M059J (cell line): ENCODE measurements at regions not wholly inside any gene's neighbourhood (a gene's known extent, or its start where the extent isn't known, plus 50 kb on each side); places are given as distances from the start of the nearest gene placed in this dataset.
A peak's percentile ranks its signal among the peaks of the same experiment; 100 is the strongest.

Experiments used
- DNase-seq: peaks from one replicate; pipeline ENCODE4 v3.0.0-alpha.2; 2012; ENCODE audit warnings: low read depth

DNA sequence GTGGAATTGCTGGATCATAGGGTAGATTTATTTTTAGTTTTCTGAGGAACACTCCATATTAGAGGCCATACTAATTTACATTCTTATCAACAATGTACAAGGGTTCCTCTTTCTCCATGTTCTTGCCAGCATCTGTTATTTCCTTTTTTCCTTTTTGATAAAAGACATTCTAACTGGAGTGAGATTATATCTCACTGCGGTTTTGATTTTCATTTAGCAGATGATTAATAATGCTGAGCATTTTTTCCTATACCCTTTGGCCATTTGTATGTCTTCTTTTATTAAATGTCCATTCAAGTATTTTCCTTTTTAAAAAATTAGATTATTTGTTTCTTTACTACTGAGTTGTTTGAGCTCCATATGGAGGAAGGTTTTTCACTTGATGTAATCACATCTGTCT, 1189.5 kb downstream of the ZPLD1 start:
- DNase-seq, result no peak

GRCh38 chr3:103629391-103629790, 1194.6 kb downstream of the ZPLD1 start:
- DNase-seq, result peak; percentile 22

DNA sequence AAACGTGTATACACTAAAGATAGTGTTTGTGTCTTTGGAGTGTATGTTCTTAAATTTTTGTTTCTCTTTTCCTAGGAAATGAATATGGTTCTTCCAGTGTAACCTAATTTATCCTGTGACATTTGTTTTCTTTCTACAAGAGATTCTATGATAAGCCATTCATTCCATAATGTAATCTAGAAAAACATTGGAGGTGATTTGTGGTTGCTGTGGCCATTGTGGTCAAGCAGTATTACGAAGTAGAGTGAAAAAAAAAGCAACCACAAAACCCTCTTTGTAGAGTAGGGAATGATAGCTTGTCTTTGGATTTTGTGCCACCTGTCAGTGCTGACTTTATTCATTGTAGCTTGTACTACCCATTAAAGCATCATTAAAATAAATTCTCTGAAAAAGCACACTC, 1209.6 kb downstream of the ZPLD1 start:
- DNase-seq, result peak; percentile 38

- DNase-seq, result peak; percentile 8
Measured at GRCh38 chr3:103653996-103654395, 1219.2 kb downstream of the ZPLD1 start.

DNA sequence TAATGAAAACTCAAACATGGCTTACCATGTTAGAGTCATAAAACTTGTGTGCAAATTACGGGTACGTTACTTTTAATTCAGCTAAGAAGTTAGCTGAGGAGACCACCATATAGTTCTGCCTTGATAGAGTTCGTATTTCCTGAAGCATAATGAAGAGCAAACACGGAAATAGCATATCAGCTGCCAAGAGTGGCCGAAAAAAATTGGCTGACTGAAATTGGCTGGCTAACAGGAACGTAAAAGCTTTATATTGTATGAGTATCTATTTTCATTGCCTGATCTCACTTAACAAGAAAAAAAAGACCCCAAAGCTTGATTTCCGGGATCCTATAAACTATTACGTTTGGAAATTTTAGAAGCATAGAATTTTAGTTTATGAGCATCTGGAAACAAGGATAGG, 1222.9 kb downstream of the ZPLD1 start:
- DNase-seq, result no peak

GRCh38 chr3:103660810-103661209, 1226.0 kb downstream of the ZPLD1 start:
- no peak for DNase-seq

- no peak for DNase-seq
Measured at GRCh38 chr3:103662591-103662990, 1227.8 kb downstream of the ZPLD1 start.

DNA sequence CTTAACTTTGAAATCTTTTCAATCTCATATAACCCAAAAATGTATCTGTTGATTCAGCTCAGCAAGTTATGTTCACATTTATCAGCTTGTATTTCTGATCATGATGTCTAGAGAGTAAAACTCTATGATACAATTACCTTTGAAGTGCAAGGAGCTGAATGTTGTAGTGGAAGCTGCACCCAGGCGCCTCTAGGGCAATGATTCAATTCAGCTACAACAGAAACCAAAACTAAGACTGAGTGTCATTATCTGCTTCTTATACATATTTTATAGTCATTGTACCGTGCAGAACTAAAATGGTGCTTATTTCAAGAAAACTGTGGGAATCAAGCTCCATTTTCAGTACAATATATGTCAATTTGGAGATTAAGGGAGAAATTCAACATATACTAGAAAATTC, 1237.5 kb downstream of the ZPLD1 start:
- peak; percentile 15 for DNase-seq

DNA sequence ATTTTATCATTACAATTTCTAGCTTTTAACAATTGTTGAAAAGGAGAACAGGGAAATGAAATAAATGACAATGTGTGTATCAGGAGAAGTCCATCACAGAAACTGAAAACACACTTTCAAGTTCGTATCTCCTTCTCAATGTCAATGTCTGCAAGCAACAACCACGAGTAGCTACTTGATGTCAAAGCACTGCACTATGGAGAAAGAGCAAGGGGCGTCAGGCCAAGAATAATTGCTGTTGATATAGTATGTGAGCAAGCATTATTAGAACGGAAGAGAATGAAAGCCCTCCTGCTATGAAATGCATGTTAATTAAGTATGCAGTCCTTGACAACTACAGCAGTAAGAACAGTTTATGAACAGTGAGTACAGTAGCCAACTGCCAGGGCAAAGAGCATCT, 1250.1 kb downstream of the ZPLD1 start:
- DNase-seq, result no peak

- DNase-seq, result no peak
Measured at GRCh38 chr3:103685939-103686338, 1251.1 kb downstream of the ZPLD1 start.

DNA sequence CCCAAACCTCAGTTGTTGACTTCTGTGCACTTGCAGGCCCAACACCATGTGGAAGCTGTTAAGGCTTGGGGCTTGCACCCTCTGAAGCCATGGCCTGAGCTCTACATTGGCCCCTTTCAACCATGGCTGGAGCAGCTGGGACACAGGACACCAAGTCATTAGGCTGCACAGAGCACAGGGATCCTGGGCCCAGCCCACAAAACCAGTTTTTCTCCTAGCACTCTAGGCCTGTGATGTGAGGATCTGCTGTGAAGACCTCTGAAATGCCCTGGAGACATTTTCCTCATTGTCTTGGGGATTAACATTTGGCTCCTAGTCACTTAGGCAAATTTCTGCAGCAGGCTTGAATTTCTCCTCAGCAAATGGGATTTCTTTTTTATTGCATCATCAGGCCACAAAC, 1255.7 kb downstream of the ZPLD1 start:
- DNase-seq, result no peak

GRCh38 chr3:103693831-103694230, 1259.0 kb downstream of the ZPLD1 start:
- DNase-seq, result no peak

GRCh38 chr3:103698646-103699045, 1263.8 kb downstream of the ZPLD1 start:
- no peak for DNase-seq

DNA sequence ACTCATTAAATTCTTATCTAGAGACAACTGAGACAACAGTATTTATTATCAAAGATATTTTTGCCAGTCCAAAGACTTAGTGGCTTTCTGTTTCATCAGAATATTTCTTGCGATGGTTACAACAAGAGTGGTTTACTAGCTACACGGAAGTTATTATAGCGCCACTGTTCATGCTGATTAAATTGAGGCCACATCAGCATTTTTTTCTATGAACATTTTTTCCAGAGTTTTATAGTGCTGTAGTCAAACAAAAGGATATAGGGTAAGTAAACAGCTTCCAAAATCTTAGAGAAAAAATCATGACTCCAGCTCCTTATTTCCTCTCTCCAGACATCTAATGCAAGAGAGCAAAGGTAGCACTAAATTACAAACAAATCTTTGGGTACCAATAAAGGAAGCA, 1264.4 kb downstream of the ZPLD1 start:
- DNase-seq, result no peak

GRCh38 chr3:103705641-103706040, 1270.8 kb downstream of the ZPLD1 start:
- DNase-seq, result no peak

GRCh38 chr3:103706671-103707070, 1271.9 kb downstream of the ZPLD1 start:
- no peak for DNase-seq

- DNase-seq, result no peak
Measured at GRCh38 chr3:103711670-103712069, 1276.9 kb downstream of the ZPLD1 start.

- peak; percentile 69 for DNase-seq
Measured at GRCh38 chr3:103712320-103713008, 1277.6 kb downstream of the ZPLD1 start.

- no peak for DNase-seq
Measured at GRCh38 chr3:103729547-103729946, 1294.7 kb downstream of the ZPLD1 start.

DNA sequence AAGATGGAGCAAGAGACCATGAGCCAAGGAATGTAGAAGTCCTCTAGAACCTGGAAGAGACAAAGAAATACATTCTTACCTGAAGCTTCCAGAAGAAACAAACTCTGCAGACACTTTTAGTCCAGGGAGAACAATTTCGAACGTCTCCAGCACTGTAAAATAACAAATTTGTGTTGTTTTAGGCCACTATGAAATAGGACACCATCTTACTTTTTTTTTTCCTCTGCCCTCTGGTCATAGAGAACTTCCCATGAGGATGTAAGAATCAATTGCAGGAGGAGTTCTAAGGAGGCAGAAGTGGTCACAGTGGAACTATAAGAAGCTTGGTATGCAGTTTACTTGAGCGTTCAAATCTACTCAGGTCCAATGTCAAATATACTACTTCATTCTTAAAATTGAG, 1295.9 kb downstream of the ZPLD1 start:
- DNase-seq, result no peak

- no peak for DNase-seq
Measured at GRCh38 chr3:103752986-103753385, 1318.2 kb downstream of the ZPLD1 start.

- no peak for DNase-seq
Measured at GRCh38 chr3:103767635-103768034, 1332.8 kb downstream of the ZPLD1 start.

GRCh38 chr3:103785017-103785416, 1350.2 kb downstream of the ZPLD1 start:
- DNase-seq, result no peak

GRCh38 chr3:103785537-103785936, 1350.7 kb downstream of the ZPLD1 start:
- no peak for DNase-seq
